GM12891 (cell line): ENCODE measurements at regions not wholly inside any gene's neighbourhood (a gene's known extent, or its start where the extent isn't known, plus 50 kb on each side); places are given as distances from the start of the nearest gene placed in this dataset.

Experiments
- PAX5 ChIP-seq: IDR thresholded peaks from 2 replicates; pipeline ENCODE4 v1.6.1; 2011; ENCODE audit warnings: low read length, moderate library complexity, mild to moderate bottlenecking; ENCODE audit not compliant: insufficient read depth, severe bottlenecking
- POLR2A ChIP-seq: IDR thresholded peaks from 2 replicates; pipeline ENCODE4 v1.6.1; 2011; ENCODE audit warnings: low read depth, low read length, control low read depth
- POLR2AphosphoS5 ChIP-seq: IDR thresholded peaks from 2 replicates; pipeline ENCODE4 v1.6.1; 2011; ENCODE audit warnings: low read depth, low read length, control low read depth
- POU2F2 ChIP-seq: IDR thresholded peaks from 2 replicates; pipeline ENCODE4 v1.6.1; 2011; ENCODE audit warnings: low read depth, mild to moderate bottlenecking, control low read depth, low read length, moderate library complexity
- SPI1 ChIP-seq: IDR thresholded peaks from 2 replicates; pipeline ENCODE4 v1.6.1; 2011; ENCODE audit warnings: low read depth, low read length, control low read depth
- TAF1 ChIP-seq: IDR thresholded peaks from 2 replicates; pipeline ENCODE4 v1.6.1; 2011; ENCODE audit warnings: low read depth, low read length, control low read depth

- TF ChIP-seq POLR2A (no peak), POLR2AphosphoS5 (no peak), TAF1 (no peak), SPI1 (no peak), PAX5 (no peak), POU2F2 (no peak)
These were observed 301.4 kb upstream of the IRX3 start for GRCh38 chr16:54588026-54588425.
